H1 (cell line): ENCODE measurements at regions not wholly inside any gene's neighbourhood (a gene's known extent, or its start where the extent isn't known, plus 50 kb on each side); places are given as distances from the start of the nearest gene placed in this dataset.

Source experiments
- CTCF ChIA-PET: fragments of 300-600 bp; sonication (Branson Sonifier 250); formaldehyde crosslinking; loops from one replicate; lab custom pipeline; 2021; ENCODE audit not compliant: partially characterized antibody; lab: Charles Lee
- POLR2A ChIA-PET: fragments of 300-600 bp; sonication (Branson Sonifier 250); formaldehyde crosslinking; loops from one replicate; lab custom pipeline; 2021; ENCODE audit warnings: inconsistent platforms; ENCODE audit not compliant: partially characterized antibody; lab: Charles Lee
- DNase-seq, 2 experiments: peaks; one replicate each; pipeline versions ENCODE4 v3.0.0 to v3.0.0-alpha.2; 2010 to 2022; ENCODE audit warnings: low spot score in 2 of 2, low read depth in 1 of 2, mixed read lengths in 1 of 2
- FAIRE-seq: peaks from 2 replicates; lab custom pipeline; 2011; peaks lifted over from hg19 to GRCh38; lab: Jason Lieb, UNC
- H2AFZ ChIP-seq: 2 replicates; pipeline ENCODE4 v1.8.1; 2012; ENCODE audit warnings: low read length, inconsistent platforms
- H2AK5ac ChIP-seq: 2 replicates; pipeline ENCODE4 v1.6.1; 2013; ENCODE audit warnings: low read depth, low read length
- H2BK120ac ChIP-seq: replicated peaks from 2 replicates; pipeline ENCODE3; 2013; ENCODE audit warnings: low read depth, low read length, inconsistent platforms
- H2BK12ac ChIP-seq: 2 replicates; pipeline ENCODE4 v1.6.1; 2013; ENCODE audit warnings: low read depth, low read length
- H2BK15ac ChIP-seq: 2 replicates; pipeline ENCODE4 v1.6.1; 2013; ENCODE audit warnings: low read length
- H2BK20ac ChIP-seq: 2 replicates; pipeline ENCODE4 v1.6.1; 2013; ENCODE audit warnings: low read length
- H2BK5ac ChIP-seq: 2 replicates; pipeline ENCODE4 v1.6.1; 2013; ENCODE audit warnings: low read depth, low read length
- H3K14ac ChIP-seq: 2 replicates; pipeline ENCODE4 v1.6.1; 2013; ENCODE audit warnings: inconsistent platforms; ENCODE audit not compliant: insufficient read length
- H3K18ac ChIP-seq: 2 replicates; pipeline ENCODE4 v1.6.1; 2013; ENCODE audit warnings: low read length; ENCODE audit errors: extremely low read depth
- H3K23ac ChIP-seq: 2 replicates; pipeline ENCODE4 v1.6.1; 2013; ENCODE audit warnings: inconsistent platforms; ENCODE audit not compliant: insufficient read length
- H3K23me2 ChIP-seq: 2 replicates; pipeline ENCODE4 v1.6.1; 2013; ENCODE audit warnings: low read depth, low read length
- H3K27ac ChIP-seq: 2 replicates; pipeline ENCODE4 v1.6.1; 2011; ENCODE audit warnings: low read depth, low read length, inconsistent platforms
- H3K27me3 ChIP-seq, 4 experiments: replicated peaks in 1 of 4; 1 replicate in 1 of 4; 2 replicates in 3 of 4; pipeline versions ENCODE4 v1.6.1 to v1.8.1; 2011 to 2013; ENCODE audit warnings: low read length in 3 of 4, mild to moderate bottlenecking in 3 of 4, inconsistent platforms in 2 of 4, mixed read lengths in 2 of 4, moderate library complexity in 1 of 4; ENCODE audit not compliant: control insufficient read depth in 3 of 4, insufficient read depth in 3 of 4; ENCODE audit errors: extremely low read depth in 1 of 4
- H3K36me3 ChIP-seq, 4 experiments: 2 replicates each; pipeline versions ENCODE4 v1.6.1 to v1.8.1; 2011 to 2013; ENCODE audit warnings: mild to moderate bottlenecking in 4 of 4, low read length in 3 of 4, moderate library complexity in 2 of 4, control low read depth in 1 of 4, inconsistent platforms in 1 of 4; ENCODE audit not compliant: insufficient read depth in 4 of 4, control insufficient read depth in 2 of 4
- H3K4ac ChIP-seq: replicated peaks from 2 replicates; pipeline ENCODE3; 2013; ENCODE audit warnings: low read length, low read depth, mixed read lengths, inconsistent platforms; ENCODE audit not compliant: insufficient read length
- H3K4me1 ChIP-seq, 4 experiments: replicated peaks in 1 of 4; 1 replicate in 1 of 4; 2 replicates in 3 of 4; pipeline versions ENCODE4 v1.6.1 to v1.8.1; 2011 to 2013; ENCODE audit warnings: low read length in 3 of 4, inconsistent platforms in 2 of 4, mixed read lengths in 1 of 4; ENCODE audit not compliant: insufficient read depth in 4 of 4, control insufficient read depth in 3 of 4
- H3K4me2 ChIP-seq, 2 experiments: 2 replicates each; pipeline versions ENCODE4 v1.6.1 to v1.8.1; 2011 to 2013; ENCODE audit warnings: low read depth in 2 of 2, low read length in 2 of 2, control low read depth in 1 of 2, inconsistent platforms in 1 of 2, mild to moderate bottlenecking in 1 of 2; ENCODE audit not compliant: insufficient read depth in 1 of 2
- H3K4me3 ChIP-seq, 4 experiments: fragments of 200-600, 300-600 bp in 1 of 4; sonication (generic), shearing (Covaris generic), sonication (Bioruptor Twin) in 1 of 4; 2 replicates each; pipeline versions ENCODE4 v1.5.1 to v1.8.1; 2011 to 2016; ENCODE audit warnings: low read length in 4 of 4, low read depth in 3 of 4, control low read depth in 2 of 4, inconsistent platforms in 2 of 4, mild to moderate bottlenecking in 2 of 4, mixed read lengths in 1 of 4, moderate library complexity in 1 of 4; ENCODE audit not compliant: insufficient read depth in 2 of 4; ENCODE audit errors: extremely low read depth in 1 of 4
- H3K56ac ChIP-seq: replicated peaks from 2 replicates; pipeline ENCODE3; 2013; ENCODE audit warnings: low read depth, mild to moderate bottlenecking, mixed read lengths, low read length, inconsistent platforms; ENCODE audit not compliant: insufficient read length
- H3K79me1 ChIP-seq: 2 replicates; pipeline ENCODE4 v1.6.1; 2013; ENCODE audit warnings: low read depth, low read length, control low read depth
- H3K79me2 ChIP-seq, 2 experiments: 2 replicates each; pipeline versions ENCODE4 v1.6.1 to v1.8.1; 2012 to 2013; ENCODE audit warnings: low read length in 2 of 2, mild to moderate bottlenecking in 2 of 2, inconsistent platforms in 1 of 2; ENCODE audit not compliant: insufficient read depth in 2 of 2, control insufficient read depth in 1 of 2
- H3K9ac ChIP-seq, 4 experiments: replicated peaks in 1 of 4; 1 replicate in 1 of 4; 2 replicates in 3 of 4; pipeline versions ENCODE4 v1.6.1 to v1.8.1; 2011 to 2013; ENCODE audit warnings: low read depth in 3 of 4, low read length in 3 of 4, control low read depth in 2 of 4, mild to moderate bottlenecking in 2 of 4, moderate library complexity in 2 of 4, inconsistent platforms in 1 of 4; ENCODE audit errors: extremely low read depth in 1 of 4
- H3K9me3 ChIP-seq, 2 experiments: 2 replicates each; pipeline versions ENCODE4 v1.6.1 to v1.8.1; 2012 to 2013; ENCODE audit warnings: mild to moderate bottlenecking in 2 of 2, moderate library complexity in 2 of 2, control low read depth in 1 of 2, inconsistent platforms in 1 of 2, low read depth in 1 of 2, low read length in 1 of 2, mixed read lengths in 1 of 2; ENCODE audit not compliant: insufficient read depth in 2 of 2
- H4K20me1 ChIP-seq, 2 experiments: replicated peaks in 1 of 2; 2 replicates each; pipeline versions ENCODE3 to v1.8.1; 2011 to 2013; ENCODE audit warnings: inconsistent platforms in 2 of 2, low read length in 2 of 2, mild to moderate bottlenecking in 1 of 2; ENCODE audit not compliant: insufficient read depth in 2 of 2, control insufficient read depth in 1 of 2
- H4K5ac ChIP-seq: 2 replicates; pipeline ENCODE4 v1.6.1; 2013; ENCODE audit warnings: low read length, low read depth, mixed read lengths, inconsistent platforms; ENCODE audit not compliant: insufficient read length
- H4K8ac ChIP-seq: 2 replicates; pipeline ENCODE4 v1.8.0; 2013; ENCODE audit warnings: mild to moderate bottlenecking, moderate library complexity, low read length, inconsistent platforms; ENCODE audit not compliant: insufficient read depth; ENCODE audit errors: extremely low read depth
- H4K91ac ChIP-seq: replicated peaks from 2 replicates; pipeline ENCODE3; 2013; ENCODE audit warnings: low read length, mixed read lengths, inconsistent platforms; ENCODE audit not compliant: insufficient read length
- JUND ChIP-seq: IDR thresholded peaks from 2 replicates; pipeline ENCODE4 v1.6.1; 2011; ENCODE audit warnings: mild to moderate bottlenecking, improper control_type of control experiment, low read length
- WGBS, 2 experiments: shearing (Covaris generic) in 1 of 2; methylation state at CpG; one replicate each; pipeline versions ENCODE4 v1.1.6 to v1.1.7; 2013 to 2015; ENCODE audit warnings: low lambda C conversion rate in 2 of 2, mixed read lengths in 2 of 2, inconsistent platforms in 1 of 2, low coverage in 1 of 2, missing lambda C conversion rate in 1 of 2; ENCODE audit not compliant: insufficient replicate concordance in 2 of 2, insufficient coverage in 1 of 2, insufficient read length in 1 of 2; ENCODE audit errors: extremely low coverage in 1 of 2, missing lambda C conversion rate in 1 of 2; 5-methylcytosine and 5-hydroxymethylcytosine counted together

- H2BK120ac ChIP-seq: no peak overlapping the region
- H2BK12ac ChIP-seq: no peak overlapping the region
- no peaks in the 10 kb centered on the region for H4K20me1 ChIP-seq
- CTCF ChIA-PET: no interaction called here
- no peak overlapping the region for H2AK5ac ChIP-seq
- H3K4me2 ChIP-seq: no peak overlapping the region
- POLR2A ChIA-PET: no interaction called here
- H3K36me3 ChIP-seq: no peaks in the 10 kb centered on the region
- H3K14ac ChIP-seq: no peak overlapping the region
- H3K27me3 ChIP-seq: no peaks in the 10 kb centered on the region
- no peak overlapping the region for H4K5ac ChIP-seq
- no peak overlapping the region for H3K9ac ChIP-seq
- H3K23ac ChIP-seq: no peak overlapping the region
- no peak overlapping the region for H2AFZ ChIP-seq
- H3K4me3 ChIP-seq: no peak overlapping the region
- no peaks in the 10 kb centered on the region for H3K79me2 ChIP-seq
- H2BK20ac ChIP-seq: no peak overlapping the region
- no peak overlapping the region for H4K8ac ChIP-seq
- no peak overlapping the region for H3K4ac ChIP-seq
- no peak overlapping the region for H3K56ac ChIP-seq
- H2BK15ac ChIP-seq: no peak overlapping the region
- H4K91ac ChIP-seq: no peak overlapping the region
- FAIRE-seq: no peak
- 84% methylated on average over 1 of the region's 1 CpG; no CpG with 5 or more reads in 1 of the 2 experiments for WGBS, 2 experiments
- H3K18ac ChIP-seq: no peak overlapping the region
- H3K4me1 ChIP-seq: peaks cover 0 to 2% (median 0%) of the 10 kb centered on the region in 4 experiments; a peak in 2 of 7 replicates
- H3K27ac ChIP-seq: no peak overlapping the region
- no peak for DNase-seq
- H3K9me3 ChIP-seq: no peaks in the 10 kb centered on the region
- no peaks in the 10 kb centered on the region for H3K79me1 ChIP-seq
- H3K23me2 ChIP-seq: no peaks in the 10 kb centered on the region
- H2BK5ac ChIP-seq: no peak overlapping the region
- TF ChIP-seq JUND: no peak
These were observed 470.5 kb upstream of the ONECUT1 start for GRCh38 chr15:53260647-53261046.
